ENCODE measurements at regions not wholly inside any gene's neighbourhood (a gene's known extent, or its start where the extent isn't known, plus 50 kb on each side); places are given as distances from the start of the nearest gene placed in this dataset.

DNA sequence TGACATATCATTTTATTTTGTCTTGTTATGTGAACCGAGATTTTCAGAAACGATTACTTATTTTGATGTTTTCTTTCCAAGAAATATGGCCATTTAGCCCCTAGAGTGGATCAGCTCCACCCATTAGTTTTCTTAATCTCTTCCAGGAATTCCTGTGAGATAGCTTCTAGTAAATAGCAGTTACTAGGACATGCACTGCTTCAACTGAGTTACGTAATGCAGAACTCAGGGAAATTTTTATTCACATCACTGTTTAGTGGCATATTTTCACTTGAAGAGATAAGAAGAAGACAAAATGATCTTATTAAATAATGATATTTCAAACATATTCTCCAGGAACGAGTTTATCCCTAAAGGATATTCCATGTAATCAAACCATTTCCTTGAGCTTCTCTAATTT, 573.5 kb upstream of the CNTNAP5 start:
- H3K9me3 Mint-ChIP-seq, result no peaks in the 10 kb centered on the region
- Histone ChIP-seq H2AFZ (no peak overlapping the region), H3K79me2 (replicated peaks; ENCODE audit: insufficient read depth) (no peaks in the 10 kb centered on the region), H4K20me1 (replicated peaks; ENCODE audit: insufficient read depth) (no peaks in the 10 kb centered on the region), H3K36me3 (ENCODE audit: insufficient read depth) (no peaks in the 10 kb centered on the region), H3K4me1 (ENCODE audit: insufficient read depth) (no peaks in the 10 kb centered on the region), H3K9me2 (ENCODE audit: insufficient read depth) (peaks cover 7% of the 10 kb centered on the region; the same call in 1 of the 2 replicates), H3K4me2 (no peak overlapping the region), H3K4me3 (no peak overlapping the region), H3K27me3 (ENCODE audit: insufficient read depth) (no peaks in the 10 kb centered on the region), H3F3A (replicated peaks; ENCODE audit: low read depth) (no peaks in the 10 kb centered on the region), H3K27ac (ENCODE audit: low read depth) (no peak overlapping the region)
- H3K27ac Mint-ChIP-seq, result no peak overlapping the region
- H3K27me3 Mint-ChIP-seq (ENCODE audit: insufficient read depth, low read depth, poor library complexity), result no peaks in the 10 kb centered on the region
- DNase-seq (ENCODE audit: low spot score) (no peak), ATAC-seq (no peak)
- H3K4me3 Mint-ChIP-seq, result no peak overlapping the region
- TF ChIP-seq, protein P1, sequence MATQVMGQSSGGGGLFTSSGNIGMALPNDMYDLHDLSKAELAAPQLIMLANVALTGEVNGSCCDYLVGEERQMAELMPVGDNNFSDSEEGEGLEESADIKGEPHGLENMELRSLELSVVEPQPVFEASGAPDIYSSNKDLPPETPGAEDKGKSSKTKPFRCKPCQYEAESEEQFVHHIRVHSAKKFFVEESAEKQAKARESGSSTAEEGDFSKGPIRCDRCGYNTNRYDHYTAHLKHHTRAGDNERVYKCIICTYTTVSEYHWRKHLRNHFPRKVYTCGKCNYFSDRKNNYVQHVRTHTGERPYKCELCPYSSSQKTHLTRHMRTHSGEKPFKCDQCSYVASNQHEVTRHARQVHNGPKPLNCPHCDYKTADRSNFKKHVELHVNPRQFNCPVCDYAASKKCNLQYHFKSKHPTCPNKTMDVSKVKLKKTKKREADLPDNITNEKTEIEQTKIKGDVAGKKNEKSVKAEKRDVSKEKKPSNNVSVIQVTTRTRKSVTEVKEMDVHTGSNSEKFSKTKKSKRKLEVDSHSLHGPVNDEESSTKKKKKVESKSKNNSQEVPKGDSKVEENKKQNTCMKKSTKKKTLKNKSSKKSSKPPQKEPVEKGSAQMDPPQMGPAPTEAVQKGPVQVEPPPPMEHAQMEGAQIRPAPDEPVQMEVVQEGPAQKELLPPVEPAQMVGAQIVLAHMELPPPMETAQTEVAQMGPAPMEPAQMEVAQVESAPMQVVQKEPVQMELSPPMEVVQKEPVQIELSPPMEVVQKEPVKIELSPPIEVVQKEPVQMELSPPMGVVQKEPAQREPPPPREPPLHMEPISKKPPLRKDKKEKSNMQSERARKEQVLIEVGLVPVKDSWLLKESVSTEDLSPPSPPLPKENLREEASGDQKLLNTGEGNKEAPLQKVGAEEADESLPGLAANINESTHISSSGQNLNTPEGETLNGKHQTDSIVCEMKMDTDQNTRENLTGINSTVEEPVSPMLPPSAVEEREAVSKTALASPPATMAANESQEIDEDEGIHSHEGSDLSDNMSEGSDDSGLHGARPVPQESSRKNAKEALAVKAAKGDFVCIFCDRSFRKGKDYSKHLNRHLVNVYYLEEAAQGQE (IDR thresholded peaks at IDR 0.05; ENCODE audit: unreplicated experiment), result no peak
- no peak for TF ChIP-seq ZNF331 (CRISPR knock-in tag; IDR thresholded peaks at IDR 0.05; ENCODE audit: low read depth)
- TF ChIP-seq POLR2AphosphoS5 (IDR thresholded peaks at IDR 0.05; ENCODE audit: low read depth), result no peak
- TF ChIP-seq CTCF (conservative IDR thresholded peaks at IDR 0.05; ENCODE audit: low read depth in 2 of 2), result no peak
- TF ChIP-seq, protein P2, sequence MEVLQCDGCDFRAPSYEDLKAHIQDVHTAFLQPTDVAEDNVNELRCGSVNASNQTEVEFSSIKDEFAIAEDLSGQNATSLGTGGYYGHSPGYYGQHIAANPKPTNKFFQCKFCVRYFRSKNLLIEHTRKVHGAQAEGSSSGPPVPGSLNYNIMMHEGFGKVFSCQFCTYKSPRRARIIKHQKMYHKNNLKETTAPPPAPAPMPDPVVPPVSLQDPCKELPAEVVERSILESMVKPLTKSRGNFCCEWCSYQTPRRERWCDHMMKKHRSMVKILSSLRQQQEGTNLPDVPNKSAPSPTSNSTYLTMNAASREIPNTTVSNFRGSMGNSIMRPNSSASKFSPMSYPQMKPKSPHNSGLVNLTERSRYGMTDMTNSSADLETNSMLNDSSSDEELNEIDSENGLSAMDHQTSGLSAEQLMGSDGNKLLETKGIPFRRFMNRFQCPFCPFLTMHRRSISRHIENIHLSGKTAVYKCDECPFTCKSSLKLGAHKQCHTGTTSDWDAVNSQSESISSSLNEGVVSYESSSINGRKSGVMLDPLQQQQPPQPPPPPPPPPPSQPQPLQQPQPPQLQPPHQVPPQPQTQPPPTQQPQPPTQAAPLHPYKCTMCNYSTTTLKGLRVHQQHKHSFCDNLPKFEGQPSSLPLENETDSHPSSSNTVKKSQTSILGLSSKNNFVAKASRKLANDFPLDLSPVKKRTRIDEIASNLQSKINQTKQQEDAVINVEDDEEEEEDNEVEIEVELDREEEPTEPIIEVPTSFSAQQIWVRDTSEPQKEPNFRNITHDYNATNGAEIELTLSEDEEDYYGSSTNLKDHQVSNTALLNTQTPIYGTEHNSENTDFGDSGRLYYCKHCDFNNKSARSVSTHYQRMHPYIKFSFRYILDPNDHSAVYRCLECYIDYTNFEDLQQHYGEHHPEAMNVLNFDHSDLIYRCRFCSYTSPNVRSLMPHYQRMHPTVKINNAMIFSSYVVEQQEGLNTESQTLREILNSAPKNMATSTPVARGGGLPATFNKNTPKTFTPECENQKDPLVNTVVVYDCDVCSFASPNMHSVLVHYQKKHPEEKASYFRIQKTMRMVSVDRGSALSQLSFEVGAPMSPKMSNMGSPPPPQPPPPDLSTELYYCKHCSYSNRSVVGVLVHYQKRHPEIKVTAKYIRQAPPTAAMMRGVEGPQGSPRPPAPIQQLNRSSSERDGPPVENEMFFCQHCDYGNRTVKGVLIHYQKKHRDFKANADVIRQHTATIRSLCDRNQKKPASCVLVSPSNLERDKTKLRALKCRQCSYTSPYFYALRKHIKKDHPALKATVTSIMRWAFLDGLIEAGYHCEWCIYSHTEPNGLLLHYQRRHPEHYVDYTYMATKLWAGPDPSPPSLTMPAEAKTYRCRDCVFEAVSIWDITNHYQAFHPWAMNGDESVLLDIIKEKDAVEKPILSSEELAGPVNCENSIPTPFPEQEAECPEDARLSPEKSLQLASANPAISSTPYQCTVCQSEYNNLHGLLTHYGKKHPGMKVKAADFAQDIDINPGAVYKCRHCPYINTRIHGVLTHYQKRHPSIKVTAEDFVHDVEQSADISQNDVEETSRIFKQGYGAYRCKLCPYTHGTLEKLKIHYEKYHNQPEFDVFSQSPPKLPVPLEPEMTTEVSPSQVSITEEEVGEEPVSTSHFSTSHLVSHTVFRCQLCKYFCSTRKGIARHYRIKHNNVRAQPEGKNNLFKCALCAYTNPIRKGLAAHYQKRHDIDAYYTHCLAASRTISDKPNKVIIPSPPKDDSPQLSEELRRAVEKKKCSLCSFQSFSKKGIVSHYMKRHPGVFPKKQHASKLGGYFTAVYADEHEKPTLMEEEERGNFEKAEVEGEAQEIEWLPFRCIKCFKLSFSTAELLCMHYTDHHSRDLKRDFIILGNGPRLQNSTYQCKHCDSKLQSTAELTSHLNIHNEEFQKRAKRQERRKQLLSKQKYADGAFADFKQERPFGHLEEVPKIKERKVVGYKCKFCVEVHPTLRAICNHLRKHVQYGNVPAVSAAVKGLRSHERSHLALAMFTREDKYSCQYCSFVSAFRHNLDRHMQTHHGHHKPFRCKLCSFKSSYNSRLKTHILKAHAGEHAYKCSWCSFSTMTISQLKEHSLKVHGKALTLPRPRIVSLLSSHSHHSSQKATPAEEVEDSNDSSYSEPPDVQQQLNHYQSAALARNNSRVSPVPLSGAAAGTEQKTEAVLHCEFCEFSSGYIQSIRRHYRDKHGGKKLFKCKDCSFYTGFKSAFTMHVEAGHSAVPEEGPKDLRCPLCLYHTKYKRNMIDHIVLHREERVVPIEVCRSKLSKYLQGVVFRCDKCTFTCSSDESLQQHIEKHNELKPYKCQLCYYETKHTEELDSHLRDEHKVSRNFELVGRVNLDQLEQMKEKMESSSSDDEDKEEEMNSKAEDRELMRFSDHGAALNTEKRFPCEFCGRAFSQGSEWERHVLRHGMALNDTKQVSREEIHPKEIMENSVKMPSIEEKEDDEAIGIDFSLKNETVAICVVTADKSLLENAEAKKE (CRISPR knock-in tag; IDR thresholded peaks at IDR 0.05), result no peak
- no peak for TF ChIP-seq ZNF114 (CRISPR knock-in tag; IDR thresholded peaks at IDR 0.05)
- no peak for TF ChIP-seq STAT1 (IDR thresholded peaks at IDR 0.05; ENCODE audit: unreplicated experiment)
- TF ChIP-seq, protein P3, sequence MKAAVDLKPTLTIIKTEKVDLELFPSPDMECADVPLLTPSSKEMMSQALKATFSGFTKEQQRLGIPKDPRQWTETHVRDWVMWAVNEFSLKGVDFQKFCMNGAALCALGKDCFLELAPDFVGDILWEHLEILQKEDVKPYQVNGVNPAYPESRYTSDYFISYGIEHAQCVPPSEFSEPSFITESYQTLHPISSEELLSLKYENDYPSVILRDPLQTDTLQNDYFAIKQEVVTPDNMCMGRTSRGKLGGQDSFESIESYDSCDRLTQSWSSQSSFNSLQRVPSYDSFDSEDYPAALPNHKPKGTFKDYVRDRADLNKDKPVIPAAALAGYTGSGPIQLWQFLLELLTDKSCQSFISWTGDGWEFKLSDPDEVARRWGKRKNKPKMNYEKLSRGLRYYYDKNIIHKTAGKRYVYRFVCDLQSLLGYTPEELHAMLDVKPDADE (IDR thresholded peaks at IDR 0.05), result no peak
- no peak for TF ChIP-seq CREB1 (CRISPR knock-in tag; IDR thresholded peaks at IDR 0.05; ENCODE audit: low read depth)
- TF ChIP-seq JUNB (IDR thresholded peaks at IDR 0.05; ENCODE audit: unreplicated experiment), result no peak
- no peak for TF ChIP-seq NANOG (IDR thresholded peaks at IDR 0.05; ENCODE audit: borderline replicate concordance)
- TF ChIP-seq EZH2 (IDR thresholded peaks at IDR 0.05; ENCODE audit: low read depth, unreplicated experiment), result no peak
- TF ChIP-seq EZH2phosphoT487 (IDR thresholded peaks at IDR 0.05; ENCODE audit: unreplicated experiment), result no peak
- no peaks in the 10 kb centered on the region for H3K4me1 Mint-ChIP-seq
- no peaks in the 10 kb centered on the region for H3K36me3 Mint-ChIP-seq (ENCODE audit: low read depth)

Data from GM23338 (cell line).